ENCODE measurements at regions not wholly inside any gene's neighbourhood (a gene's known extent, or its start where the extent isn't known, plus 50 kb on each side); places are given as distances from the start of the nearest gene placed in this dataset.

GRCh38 chr4:42235304-42236021, 83.0 kb upstream of the BEND4 start:
- Histone ChIP-seq H3K27me3 (ENCODE audit: low read depth, low read length) (no peaks in the 10 kb centered on the region), H3K36me3 (replicated peaks; ENCODE audit: low read depth, low read length) (no peaks in the 10 kb centered on the region), H3K4me2 (ENCODE audit: low read length) (no peak overlapping the region), H3K9ac (ENCODE audit: low read length) (no peak overlapping the region), H3K4me1 (ENCODE audit: low read length) (no peaks in the 10 kb centered on the region), H3K27ac (ENCODE audit: low read length) (no peak overlapping the region), H2AFZ (ENCODE audit: low read depth, low read length) (no peak overlapping the region), H3K79me2 (ENCODE audit: low read length) (no peaks in the 10 kb centered on the region), H4K20me1 (ENCODE audit: insufficient read depth, low read length) (no peaks in the 10 kb centered on the region), H3K9me3 (ENCODE audit: insufficient read depth, low read length) (no peaks in the 10 kb centered on the region), H3K4me3 (ENCODE audit: low read length) (no peak overlapping the region)
- no peak for TF ChIP-seq EZH2phosphoT487 (IDR thresholded peaks at IDR 0.05; ENCODE audit: low read depth)
- TF ChIP-seq, protein P1, sequence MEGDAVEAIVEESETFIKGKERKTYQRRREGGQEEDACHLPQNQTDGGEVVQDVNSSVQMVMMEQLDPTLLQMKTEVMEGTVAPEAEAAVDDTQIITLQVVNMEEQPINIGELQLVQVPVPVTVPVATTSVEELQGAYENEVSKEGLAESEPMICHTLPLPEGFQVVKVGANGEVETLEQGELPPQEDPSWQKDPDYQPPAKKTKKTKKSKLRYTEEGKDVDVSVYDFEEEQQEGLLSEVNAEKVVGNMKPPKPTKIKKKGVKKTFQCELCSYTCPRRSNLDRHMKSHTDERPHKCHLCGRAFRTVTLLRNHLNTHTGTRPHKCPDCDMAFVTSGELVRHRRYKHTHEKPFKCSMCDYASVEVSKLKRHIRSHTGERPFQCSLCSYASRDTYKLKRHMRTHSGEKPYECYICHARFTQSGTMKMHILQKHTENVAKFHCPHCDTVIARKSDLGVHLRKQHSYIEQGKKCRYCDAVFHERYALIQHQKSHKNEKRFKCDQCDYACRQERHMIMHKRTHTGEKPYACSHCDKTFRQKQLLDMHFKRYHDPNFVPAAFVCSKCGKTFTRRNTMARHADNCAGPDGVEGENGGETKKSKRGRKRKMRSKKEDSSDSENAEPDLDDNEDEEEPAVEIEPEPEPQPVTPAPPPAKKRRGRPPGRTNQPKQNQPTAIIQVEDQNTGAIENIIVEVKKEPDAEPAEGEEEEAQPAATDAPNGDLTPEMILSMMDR (IDR thresholded peaks at IDR 0.05; ENCODE audit: low read depth, low read length): no peak

- H3K4me2 ChIP-seq (ENCODE audit: low read length): no peak overlapping the region
- H3K4me3 ChIP-seq (ENCODE audit: low read length): no peak overlapping the region
Measured at GRCh38 chr4:42237010-42237409, 84.6 kb upstream of the BEND4 start.

GRCh38 chr4:42237451-42237850, 85.0 kb upstream of the BEND4 start:
- H3K4me1 ChIP-seq (ENCODE audit: low read length): no peaks in the 10 kb centered on the region
- no peaks in the 10 kb centered on the region for H4K20me1 ChIP-seq (ENCODE audit: insufficient read depth, low read length)
- no peaks in the 10 kb centered on the region for H3K9me3 ChIP-seq (ENCODE audit: insufficient read depth, low read length)
- no peak overlapping the region for H3K9ac ChIP-seq (ENCODE audit: low read length)
- no peak overlapping the region for H2AFZ ChIP-seq (ENCODE audit: low read depth, low read length)
- H3K36me3 ChIP-seq (replicated peaks; ENCODE audit: low read depth, low read length): no peaks in the 10 kb centered on the region
- H3K27me3 ChIP-seq (ENCODE audit: low read depth, low read length): no peaks in the 10 kb centered on the region
- H3K79me2 ChIP-seq (ENCODE audit: low read length): no peaks in the 10 kb centered on the region
- H3K27ac ChIP-seq (ENCODE audit: low read length): no peak overlapping the region
- no peak overlapping the region for H3K4me2 ChIP-seq (ENCODE audit: low read length)
- TF ChIP-seq, protein P1 (IDR thresholded peaks at IDR 0.05; ENCODE audit: low read depth, low read length): no peak
- TF ChIP-seq EZH2phosphoT487 (IDR thresholded peaks at IDR 0.05; ENCODE audit: low read depth): no peak
- H3K4me3 ChIP-seq (ENCODE audit: low read length): no peak overlapping the region

More at GRCh38 chr4:42237010-42237409, 84.6 kb upstream of the BEND4 start:
- TF ChIP-seq, protein P1 (IDR thresholded peaks at IDR 0.05; ENCODE audit: low read depth, low read length): no peak
- no peak for TF ChIP-seq EZH2phosphoT487 (IDR thresholded peaks at IDR 0.05; ENCODE audit: low read depth)
- Histone ChIP-seq H3K9me3 (ENCODE audit: insufficient read depth, low read length) (no peaks in the 10 kb centered on the region), H4K20me1 (ENCODE audit: insufficient read depth, low read length) (no peaks in the 10 kb centered on the region), H3K79me2 (ENCODE audit: low read length) (no peaks in the 10 kb centered on the region), H3K27ac (ENCODE audit: low read length) (no peak overlapping the region), H3K4me1 (ENCODE audit: low read length) (no peaks in the 10 kb centered on the region), H3K9ac (ENCODE audit: low read length) (no peak overlapping the region), H3K27me3 (ENCODE audit: low read depth, low read length) (no peaks in the 10 kb centered on the region), H3K36me3 (replicated peaks; ENCODE audit: low read depth, low read length) (no peaks in the 10 kb centered on the region), H2AFZ (ENCODE audit: low read depth, low read length) (no peak overlapping the region)

DNA sequence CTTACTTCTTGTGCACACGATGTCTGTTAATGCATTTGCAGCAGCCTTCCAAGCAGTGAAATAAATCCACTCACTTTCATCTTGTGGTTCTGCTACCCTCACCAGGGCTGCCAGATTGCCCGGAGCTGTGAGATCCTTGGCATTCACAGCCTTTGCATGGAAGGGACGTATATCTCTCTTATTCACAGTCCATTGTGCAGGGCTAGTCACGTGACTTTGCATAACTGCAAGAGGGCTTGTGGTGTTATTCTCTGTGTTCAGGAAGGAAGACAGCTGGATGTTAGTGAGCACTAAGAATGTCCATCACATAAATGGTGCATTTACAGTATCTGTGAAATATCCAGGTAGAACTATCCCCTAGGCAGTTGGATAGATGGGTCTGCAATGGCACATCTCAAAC, 96.5 kb upstream of the BEND4 start:
- Histone ChIP-seq H3K9me3 (ENCODE audit: insufficient read depth, low read length) (no peaks in the 10 kb centered on the region), H3K27ac (ENCODE audit: low read length) (no peak overlapping the region), H3K4me2 (ENCODE audit: low read length) (no peak overlapping the region), H3K79me2 (ENCODE audit: low read length) (no peaks in the 10 kb centered on the region), H3K27me3 (ENCODE audit: low read depth, low read length) (peaks cover 7% of the 10 kb centered on the region; the same call in 1 of the 2 replicates), H3K4me3 (ENCODE audit: low read length) (no peak overlapping the region), H3K36me3 (replicated peaks; ENCODE audit: low read depth, low read length) (no peaks in the 10 kb centered on the region), H3K4me1 (ENCODE audit: low read length) (no peaks in the 10 kb centered on the region), H3K9ac (ENCODE audit: low read length) (no peak overlapping the region), H2AFZ (ENCODE audit: low read depth, low read length) (no peak overlapping the region), H4K20me1 (ENCODE audit: insufficient read depth, low read length) (no peaks in the 10 kb centered on the region)
- TF ChIP-seq, protein P1 (IDR thresholded peaks at IDR 0.05; ENCODE audit: low read depth, low read length): no peak
- no peak for TF ChIP-seq EZH2phosphoT487 (IDR thresholded peaks at IDR 0.05; ENCODE audit: low read depth)
